K562 (cell line): ENCODE measurements at regions not wholly inside any gene's neighbourhood (a gene's known extent, or its start where the extent isn't known, plus 50 kb on each side); places are given as distances from the start of the nearest gene placed in this dataset.

Experiments
- ATAC-seq: fragments of 200-7000 bp; cut with Tn5 transposase; 3 replicates; pipeline ENCODE4 v1.9.1; 2020; ENCODE audit warnings: moderate library complexity
- BruUV-seq: library from RNA; stranded (reverse); fragments of 400-500 nt; replicated peaks from 2 replicates; lab custom pipeline; 2021; lab: Mats Ljungman, UMichigan
- CTCF ChIA-PET: fragments of 300-600 bp; formaldehyde crosslinking; extraction: SDS; loops from one replicate; lab custom pipeline; 2021; ENCODE audit warnings: low intra/inter-chr PET ratio; lab: Yijun Ruan, JAX
- POLR2A ChIA-PET: fragments of 300-600, 350-650 bp; sonication (Branson Sonifier 250); formaldehyde crosslinking; extraction: SDS; loops from one replicate; lab custom pipeline; 2021; ENCODE audit warnings: antibody characterized with exemption, inconsistent platforms; lab: Yijun Ruan, JAX
- DNase-seq, 4 experiments: peaks; one replicate each; pipeline versions ENCODE4 v3.0.0 to v3.0.0-alpha.2; 2011 to 2018; ENCODE audit warnings: low spot score in 3 of 4, mixed read lengths in 3 of 4; ENCODE audit errors: extremely low read depth in 1 of 4
- FAIRE-seq: peaks from 2 replicates; lab custom pipeline; 2011; peaks lifted over from hg19 to GRCh38; lab: Jason Lieb, UNC
- H2AFZ ChIP-seq: 2 replicates; pipeline ENCODE4 v1.6.0; 2011; ENCODE audit warnings: low read depth, low read length, control low read depth, inconsistent platforms
- H3K27ac ChIP-seq: fragments of 200-600 bp; 3 replicates; pipeline ENCODE4 v1.8.0; 2011; ENCODE audit warnings: low read depth, mild to moderate bottlenecking, control low read depth, inconsistent platforms, low read length, moderate library complexity, mixed read lengths; ENCODE audit errors: extremely low read depth
- H3K27me3 ChIP-seq, 2 experiments: fragments of 300-600 bp in 1 of 2; 2 replicates in 1 of 2; 3 replicates in 1 of 2; pipeline versions ENCODE4 v1.6.0 to v1.8.0; 2011; ENCODE audit warnings: inconsistent platforms in 2 of 2, low read length in 2 of 2, mild to moderate bottlenecking in 1 of 2, mixed read lengths in 1 of 2, moderate library complexity in 1 of 2; ENCODE audit not compliant: control insufficient read depth in 2 of 2, insufficient read depth in 2 of 2
- H3K36me3 ChIP-seq: fragments of 300-600 bp; 3 replicates; pipeline ENCODE4 v1.8.0; 2011; ENCODE audit warnings: mild to moderate bottlenecking, low read length, inconsistent platforms; ENCODE audit not compliant: control insufficient read depth, insufficient read depth
- H3K4me1 ChIP-seq, 2 experiments: fragments of 200-600 bp in 1 of 2; replicated peaks in 1 of 2; 2 replicates in 1 of 2; 3 replicates in 1 of 2; pipeline versions ENCODE4 v1.5.1 to v1.8.0; 2011; ENCODE audit warnings: inconsistent platforms in 2 of 2, low read length in 2 of 2, mild to moderate bottlenecking in 1 of 2, mixed read lengths in 1 of 2, moderate library complexity in 1 of 2; ENCODE audit not compliant: control insufficient read depth in 2 of 2, insufficient read depth in 2 of 2
- H3K4me2 ChIP-seq: 2 replicates; pipeline ENCODE4 v1.6.1; 2011; ENCODE audit warnings: low read length, control low read depth, inconsistent platforms, mixed read lengths; ENCODE audit not compliant: insufficient read depth
- H3K4me3 ChIP-seq: fragments of 200-600 bp; sonication (generic), shearing (Covaris generic); 2 replicates; pipeline ENCODE4 v1.5.1; 2016; ENCODE audit warnings: control low read depth, inconsistent platforms
- H3K79me2 ChIP-seq: fragments of 200-600 bp; 3 replicates; pipeline ENCODE4 v1.8.0; 2011; ENCODE audit warnings: low read length, inconsistent platforms; ENCODE audit not compliant: control insufficient read depth, insufficient read depth
- H3K9ac ChIP-seq, 2 experiments: 2 replicates each; pipeline versions ENCODE4 v1.6.0 to v1.6.1; 2011; ENCODE audit warnings: low read depth in 2 of 2, low read length in 2 of 2, control low read depth in 1 of 2, inconsistent platforms in 1 of 2, mild to moderate bottlenecking in 1 of 2, mixed read lengths in 1 of 2; ENCODE audit not compliant: insufficient read depth in 1 of 2
- H3K9me1 ChIP-seq: one replicate; pipeline ENCODE4 v1.6.0; 2011; ENCODE audit warnings: inconsistent platforms, mild to moderate bottlenecking, low read length, moderate library complexity; ENCODE audit not compliant: control insufficient read depth, insufficient read depth
- H3K9me3 ChIP-seq: replicated peaks from 2 replicates; pipeline ENCODE4 v1.5.1; 2011; ENCODE audit warnings: low read depth, low read length, inconsistent platforms; ENCODE audit not compliant: control insufficient read depth, insufficient read depth
- H4K20me1 ChIP-seq: replicated peaks from 2 replicates; pipeline ENCODE4 v1.6.1; 2011; ENCODE audit warnings: low read length, inconsistent platforms, mixed read lengths; ENCODE audit not compliant: control insufficient read depth, insufficient read depth
- AFF4 ChIP-seq: sonication (generic); formaldehyde crosslinking; IDR thresholded peaks from 2 replicates; pipeline ENCODE4 v1.8.0; 2023; ENCODE audit warnings: mild to moderate bottlenecking, missing genetic modification reagents
- FOXP1 ChIP-seq: sonication (generic); formaldehyde crosslinking; IDR thresholded peaks from 2 replicates; pipeline ENCODE4 v1.8.0; 2022; ENCODE audit warnings: mild to moderate bottlenecking, missing genetic modification reagents
- HMGN3 ChIP-seq: IDR thresholded peaks from 2 replicates; pipeline ENCODE4 v1.6.1; 2011; ENCODE audit warnings: borderline replicate concordance, low read depth, mild to moderate bottlenecking, mixed read lengths, low read length; ENCODE audit not compliant: insufficient read length; ENCODE audit errors: extremely low read depth
- HNRNPH1 ChIP-seq: fragments of 200-400 bp; formaldehyde crosslinking; optimal IDR thresholded peaks from 2 replicates; pipeline ENCODE3; 2017; ENCODE audit warnings: low read depth, mild to moderate bottlenecking, low read length, moderate library complexity
- LEF1 ChIP-seq: fragments of 450-650 bp; IDR thresholded peaks from 2 replicates; pipeline ENCODE4 v1.6.1; 2016; ENCODE audit warnings: mild to moderate bottlenecking
- NFE2L1 ChIP-seq: fragments of 450-650 bp; IDR thresholded peaks from 2 replicates; pipeline ENCODE4 v1.6.1; 2016; ENCODE audit warnings: missing genetic modification characterization, low read depth, mild to moderate bottlenecking, missing compliant biosample characterization, moderate library complexity, borderline replicate concordance
- NONO ChIP-seq, 2 experiments: fragments of 200-400 bp in 1 of 2; fragments of 450-650 bp in 1 of 2; formaldehyde crosslinking in 1 of 2; IDR thresholded peaks; 2 replicates each; pipeline ENCODE4 v1.6.1; 2017; ENCODE audit warnings: low read depth in 2 of 2, mild to moderate bottlenecking in 2 of 2, moderate library complexity in 2 of 2, low read length in 1 of 2
- POLR3A ChIP-seq: IDR thresholded peaks from 2 replicates; pipeline ENCODE4 v1.6.1; 2011; ENCODE audit warnings: borderline replicate concordance, mild to moderate bottlenecking, moderate library complexity; ENCODE audit not compliant: insufficient read length, insufficient read depth; ENCODE audit errors: extremely low read depth
- PREB ChIP-seq: sonication (generic); formaldehyde crosslinking; IDR thresholded peaks from 2 replicates; pipeline ENCODE4 v1.8.1; 2023; ENCODE audit warnings: mild to moderate bottlenecking, missing genetic modification reagents
- RBM14 ChIP-seq: fragments of 200-400 bp; formaldehyde crosslinking; IDR thresholded peaks from 2 replicates; pipeline ENCODE4 v1.6.1; 2018; ENCODE audit warnings: low read depth, mild to moderate bottlenecking, low read length, moderate library complexity, borderline replicate concordance; ENCODE audit not compliant: insufficient read depth
- RBM25 ChIP-seq: fragments of 200-400 bp; formaldehyde crosslinking; IDR thresholded peaks from 2 replicates; pipeline ENCODE4 v1.6.1; 2018; ENCODE audit warnings: low read length, low read depth, moderate library complexity; ENCODE audit not compliant: severe bottlenecking
- WGBS: fragments of 100-300 bp; shearing (Covaris generic); methylation state at CpG from one replicate; pipeline ENCODE4 v1.1.6; 2016; ENCODE audit warnings: low coverage, mixed read lengths; ENCODE audit not compliant: insufficient coverage; ENCODE audit errors: missing lambda C conversion rate; 5-methylcytosine and 5-hydroxymethylcytosine counted together
- in situ Hi-C: fragments of 300-500 bp; cut with MboI; formaldehyde crosslinking; loops from 4 replicates; pipeline ENCODE4 v1.15.0; 2018; ENCODE audit warnings: inconsistent platforms, mixed read lengths
- intact Hi-C: fragments of 100-400 bp; cut with micrococcal nuclease; formaldehyde crosslinking; loops from 2 replicates; pipeline ENCODE4 v1.14.2; 2022
- TF ChIP-seq, protein P1 (sequence below): fragments of 200-800 bp; sonication (Bioruptor generic); IDR thresholded peaks from 2 replicates; pipeline ENCODE4 v1.6.1; 2016; ENCODE audit warnings: missing genetic modification characterization, missing compliant biosample characterization

GRCh38 chr9:78112406-78112805 lies 80.8 kb upstream of the GNAQ start:
- H3K9me3 ChIP-seq = no peaks in the 10 kb centered on the region
- H3K27ac ChIP-seq = no peak overlapping the region
- H3K4me2 ChIP-seq = no peak overlapping the region
- intact Hi-C loops (no loop called here), in situ Hi-C loops (loop anchor here (10.0 kb wide), 1 partner anchor 138 kb away; no protein-coding TSS in a partner anchor)
- DNase-seq (no peak), FAIRE-seq (no peak), ATAC-seq (no peak)
- no peaks in the 10 kb centered on the region for H3K27me3 ChIP-seq
- H2AFZ ChIP-seq = no peak overlapping the region
- H3K36me3 ChIP-seq = no peaks in the 10 kb centered on the region
- BruUV-seq = no TSS peak
- H3K4me1 ChIP-seq = no peaks in the 10 kb centered on the region
- CTCF ChIA-PET = no interaction called here
- no peak overlapping the region for H3K4me3 ChIP-seq
- POLR2A ChIA-PET = no interaction called here
- WGBS = 7% methylated on average over 3 of the region's 3 CpGs
- no peaks in the 10 kb centered on the region for H4K20me1 ChIP-seq
- no peak overlapping the region for H3K9ac ChIP-seq
- H3K9me1 ChIP-seq = no peaks in the 10 kb centered on the region
- no peaks in the 10 kb centered on the region for H3K79me2 ChIP-seq
- TF ChIP-seq PREB (CRISPR knock-in tag) (no peak), HNRNPH1 (no peak), LEF1 (no peak), RBM14 (no peak), POLR3A (no peak), HMGN3 (no peak), AFF4 (CRISPR knock-in tag) (no peak), NFE2L1 (tag) (no peak), NONO (IDR thresholded peaks at IDR 0.05; ENCODE audit: low read depth in 2 of 2, low read length in 1 of 2) (no peak), RBM25 (no peak), FOXP1 (CRISPR knock-in tag) (no peak)
- TF ChIP-seq, protein P1, sequence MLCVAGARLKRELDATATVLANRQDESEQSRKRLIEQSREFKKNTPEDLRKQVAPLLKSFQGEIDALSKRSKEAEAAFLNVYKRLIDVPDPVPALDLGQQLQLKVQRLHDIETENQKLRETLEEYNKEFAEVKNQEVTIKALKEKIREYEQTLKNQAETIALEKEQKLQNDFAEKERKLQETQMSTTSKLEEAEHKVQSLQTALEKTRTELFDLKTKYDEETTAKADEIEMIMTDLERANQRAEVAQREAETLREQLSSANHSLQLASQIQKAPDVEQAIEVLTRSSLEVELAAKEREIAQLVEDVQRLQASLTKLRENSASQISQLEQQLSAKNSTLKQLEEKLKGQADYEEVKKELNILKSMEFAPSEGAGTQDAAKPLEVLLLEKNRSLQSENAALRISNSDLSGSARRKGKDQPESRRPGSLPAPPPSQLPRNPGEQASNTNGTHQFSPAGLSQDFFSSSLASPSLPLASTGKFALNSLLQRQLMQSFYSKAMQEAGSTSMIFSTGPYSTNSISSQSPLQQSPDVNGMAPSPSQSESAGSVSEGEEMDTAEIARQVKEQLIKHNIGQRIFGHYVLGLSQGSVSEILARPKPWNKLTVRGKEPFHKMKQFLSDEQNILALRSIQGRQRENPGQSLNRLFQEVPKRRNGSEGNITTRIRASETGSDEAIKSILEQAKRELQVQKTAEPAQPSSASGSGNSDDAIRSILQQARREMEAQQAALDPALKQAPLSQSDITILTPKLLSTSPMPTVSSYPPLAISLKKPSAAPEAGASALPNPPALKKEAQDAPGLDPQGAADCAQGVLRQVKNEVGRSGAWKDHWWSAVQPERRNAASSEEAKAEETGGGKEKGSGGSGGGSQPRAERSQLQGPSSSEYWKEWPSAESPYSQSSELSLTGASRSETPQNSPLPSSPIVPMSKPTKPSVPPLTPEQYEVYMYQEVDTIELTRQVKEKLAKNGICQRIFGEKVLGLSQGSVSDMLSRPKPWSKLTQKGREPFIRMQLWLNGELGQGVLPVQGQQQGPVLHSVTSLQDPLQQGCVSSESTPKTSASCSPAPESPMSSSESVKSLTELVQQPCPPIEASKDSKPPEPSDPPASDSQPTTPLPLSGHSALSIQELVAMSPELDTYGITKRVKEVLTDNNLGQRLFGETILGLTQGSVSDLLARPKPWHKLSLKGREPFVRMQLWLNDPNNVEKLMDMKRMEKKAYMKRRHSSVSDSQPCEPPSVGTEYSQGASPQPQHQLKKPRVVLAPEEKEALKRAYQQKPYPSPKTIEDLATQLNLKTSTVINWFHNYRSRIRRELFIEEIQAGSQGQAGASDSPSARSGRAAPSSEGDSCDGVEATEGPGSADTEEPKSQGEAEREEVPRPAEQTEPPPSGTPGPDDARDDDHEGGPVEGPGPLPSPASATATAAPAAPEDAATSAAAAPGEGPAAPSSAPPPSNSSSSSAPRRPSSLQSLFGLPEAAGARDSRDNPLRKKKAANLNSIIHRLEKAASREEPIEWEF (CRISPR knock-in tag) = no peak
